ENCODE measurements at regions not wholly inside any gene's neighbourhood (a gene's known extent, or its start where the extent isn't known, plus 50 kb on each side); places are given as distances from the start of the nearest gene placed in this dataset.

DNA sequence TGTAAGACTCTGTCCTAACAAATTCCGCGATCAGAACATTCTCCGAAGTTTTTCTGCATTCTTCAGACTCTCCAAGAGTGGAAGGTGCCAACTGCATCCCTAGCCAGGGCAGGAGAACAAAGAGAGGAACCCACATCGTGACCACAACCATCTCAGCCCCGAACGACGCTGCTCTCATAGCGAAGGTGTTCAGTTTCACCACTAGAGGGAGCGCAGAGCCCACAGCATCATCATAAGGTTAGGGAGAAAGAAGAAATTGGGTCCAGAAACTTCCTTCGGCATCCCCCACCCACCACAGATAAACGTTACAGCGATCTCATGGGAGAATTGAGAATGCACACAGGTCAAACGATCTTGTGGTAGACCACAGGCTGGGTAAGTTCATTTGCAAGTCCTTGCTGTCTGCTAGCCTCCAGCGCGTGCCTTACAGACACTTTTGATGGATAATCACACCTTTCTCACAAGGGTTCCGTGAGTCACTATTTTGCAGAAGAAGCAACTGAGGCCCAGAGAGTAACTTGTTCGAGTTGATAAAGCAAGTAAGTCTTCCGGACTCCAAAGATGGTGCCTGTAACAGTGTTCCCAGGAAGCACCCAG is 53.7 kb upstream of the ARL4C start:
- peak; percentile 46 for DNase-seq

DNA sequence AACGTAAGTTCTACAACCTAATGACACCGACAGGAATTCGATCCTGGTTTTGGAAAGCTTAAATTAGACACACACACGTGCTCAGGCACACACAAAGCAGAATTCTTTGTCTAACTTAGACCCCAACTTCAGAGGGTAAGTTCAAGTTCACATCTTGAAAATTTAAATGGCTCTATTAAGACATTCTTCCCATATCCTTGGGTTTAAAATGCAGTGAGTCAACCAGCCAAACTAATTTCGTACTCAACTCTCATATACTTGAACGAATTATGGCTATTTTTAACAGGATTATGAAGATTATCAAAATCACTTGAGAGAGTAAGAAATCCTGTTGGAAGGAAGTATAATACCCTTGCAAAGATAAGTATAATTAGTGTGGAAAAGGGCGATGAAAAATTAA is 53.2 kb upstream of the ARL4C start:
- no peak for DNase-seq

- DNase-seq = no peak
Measured at GRCh38 chr2:234548695-234549420, 52.0 kb upstream of the ARL4C start.

- no peak for DNase-seq
Measured at GRCh38 chr2:234546770-234547169, 49.9 kb upstream of the ARL4C start.

All from activated CD4-positive, alpha-beta T cell treated with anti-CD3 and anti-CD28 coated beads, Interleukin-2, amount 50 U/mL, for 1 hour (primary cell).